ENCODE measurements at regions not wholly inside any gene's neighbourhood (a gene's known extent, or its start where the extent isn't known, plus 50 kb on each side); places are given as distances from the start of the nearest gene placed in this dataset.

GRCh38 chr2:111239107-111239506 is 118.4 kb downstream of the BCL2L11 start:
- H3K27ac ChIP-seq (ENCODE audit: low read depth in 1 of 2, low read length in 1 of 2) = no peak overlapping the region
- H3K4me1 ChIP-seq (ENCODE audit: control insufficient read depth in 5 of 5, insufficient read depth in 5 of 5, low read length in 5 of 5) = peaks cover 0 to 3% (median 0%) of the 10 kb centered on the region in 5 donors
- no peak overlapping the region for H3K9ac ChIP-seq (ENCODE audit: insufficient read depth in 1 of 2, low read length in 2 of 2)
- TF ChIP-seq, protein P1, sequence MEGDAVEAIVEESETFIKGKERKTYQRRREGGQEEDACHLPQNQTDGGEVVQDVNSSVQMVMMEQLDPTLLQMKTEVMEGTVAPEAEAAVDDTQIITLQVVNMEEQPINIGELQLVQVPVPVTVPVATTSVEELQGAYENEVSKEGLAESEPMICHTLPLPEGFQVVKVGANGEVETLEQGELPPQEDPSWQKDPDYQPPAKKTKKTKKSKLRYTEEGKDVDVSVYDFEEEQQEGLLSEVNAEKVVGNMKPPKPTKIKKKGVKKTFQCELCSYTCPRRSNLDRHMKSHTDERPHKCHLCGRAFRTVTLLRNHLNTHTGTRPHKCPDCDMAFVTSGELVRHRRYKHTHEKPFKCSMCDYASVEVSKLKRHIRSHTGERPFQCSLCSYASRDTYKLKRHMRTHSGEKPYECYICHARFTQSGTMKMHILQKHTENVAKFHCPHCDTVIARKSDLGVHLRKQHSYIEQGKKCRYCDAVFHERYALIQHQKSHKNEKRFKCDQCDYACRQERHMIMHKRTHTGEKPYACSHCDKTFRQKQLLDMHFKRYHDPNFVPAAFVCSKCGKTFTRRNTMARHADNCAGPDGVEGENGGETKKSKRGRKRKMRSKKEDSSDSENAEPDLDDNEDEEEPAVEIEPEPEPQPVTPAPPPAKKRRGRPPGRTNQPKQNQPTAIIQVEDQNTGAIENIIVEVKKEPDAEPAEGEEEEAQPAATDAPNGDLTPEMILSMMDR (IDR thresholded peaks at IDR 0.05; ENCODE audit: control extremely low read depth, extremely low read depth) = no peak
- WGBS, 2 donors = 89 to 91% methylated on average over 4 of the region's 4 CpGs
- H3K4me3 ChIP-seq = no peak overlapping the region
- no peak for DNase-seq
- H3K9me3 ChIP-seq (ENCODE audit: control insufficient read depth in 4 of 4, insufficient read depth in 3 of 4, low read length in 3 of 4) = no peaks in the 10 kb centered on the region
- no peaks in the 10 kb centered on the region for H3K36me3 ChIP-seq (ENCODE audit: control insufficient read depth in 4 of 4, insufficient read depth in 4 of 4, low read length in 4 of 4)
- ATAC-seq (ENCODE audit: insufficient read depth, low FRiP score) = no peak
- no peaks in the 10 kb centered on the region for H3K27me3 ChIP-seq (ENCODE audit: control insufficient read depth in 3 of 3, insufficient read depth in 3 of 3, low read length in 2 of 3)

GRCh38 chr2:111239581-111240249 is 119.0 kb downstream of the BCL2L11 start:
- Histone ChIP-seq H3K4me3 (no peak overlapping the region), H3K27me3 (ENCODE audit: control insufficient read depth in 3 of 3, insufficient read depth in 3 of 3, low read length in 2 of 3) (no peaks in the 10 kb centered on the region), H3K36me3 (ENCODE audit: control insufficient read depth in 4 of 4, insufficient read depth in 4 of 4, low read length in 4 of 4) (no peaks in the 10 kb centered on the region), H3K9ac (ENCODE audit: insufficient read depth in 1 of 2, low read length in 2 of 2) (no peak overlapping the region), H3K4me1 (ENCODE audit: control insufficient read depth in 5 of 5, insufficient read depth in 5 of 5, low read length in 5 of 5) (peaks cover 0 to 3% (median 0%) of the 10 kb centered on the region in 5 donors), H3K9me3 (ENCODE audit: control insufficient read depth in 4 of 4, insufficient read depth in 3 of 4, low read length in 3 of 4) (no peaks in the 10 kb centered on the region), H3K27ac (ENCODE audit: low read depth in 1 of 2, low read length in 1 of 2) (no peak overlapping the region)
- DNase-seq = no peak
- no peak for ATAC-seq (ENCODE audit: insufficient read depth, low FRiP score)
- TF ChIP-seq, protein P1 (IDR thresholded peaks at IDR 0.05; ENCODE audit: control extremely low read depth, extremely low read depth) = no peak
- 90 to 98% methylated on average over 3 of the region's 3 CpGs for WGBS, 2 donors

GRCh38 chr2:111243295-111243694 is 122.6 kb downstream of the BCL2L11 start:
- no peaks in the 10 kb centered on the region for H3K9me3 ChIP-seq (ENCODE audit: control insufficient read depth in 4 of 4, insufficient read depth in 3 of 4, low read length in 3 of 4)
- ATAC-seq (ENCODE audit: insufficient read depth, low FRiP score) (no peak), DNase-seq (no peak)
- no peak overlapping the region for H3K27ac ChIP-seq (ENCODE audit: low read depth in 1 of 2, low read length in 1 of 2)
- H3K36me3 ChIP-seq (ENCODE audit: control insufficient read depth in 4 of 4, insufficient read depth in 4 of 4, low read length in 4 of 4) = peaks cover 0 to 2% (median 0%) of the 10 kb centered on the region in 4 donors
- no peaks in the 10 kb centered on the region for H3K4me1 ChIP-seq (ENCODE audit: control insufficient read depth in 5 of 5, insufficient read depth in 5 of 5, low read length in 5 of 5)
- H3K4me3 ChIP-seq = no peak overlapping the region
- TF ChIP-seq, protein P1 (IDR thresholded peaks at IDR 0.05; ENCODE audit: control extremely low read depth, extremely low read depth) = no peak
- H3K9ac ChIP-seq (ENCODE audit: insufficient read depth in 1 of 2, low read length in 2 of 2) = no peak overlapping the region
- no peaks in the 10 kb centered on the region for H3K27me3 ChIP-seq (ENCODE audit: control insufficient read depth in 3 of 3, insufficient read depth in 3 of 3, low read length in 2 of 3)

GRCh38 chr2:111244864-111245263 is 124.2 kb downstream of the BCL2L11 start:
- no peak overlapping the region for H3K4me3 ChIP-seq
- 94 to 98% methylated on average over 3 of the region's 3 CpGs for WGBS, 2 donors
- no peak overlapping the region for H3K27ac ChIP-seq (ENCODE audit: low read depth in 1 of 2, low read length in 1 of 2)
- TF ChIP-seq, protein P1 (IDR thresholded peaks at IDR 0.05; ENCODE audit: control extremely low read depth, extremely low read depth) = no peak
- no peaks in the 10 kb centered on the region for H3K27me3 ChIP-seq (ENCODE audit: control insufficient read depth in 3 of 3, insufficient read depth in 3 of 3, low read length in 2 of 3)
- H3K4me1 ChIP-seq (ENCODE audit: control insufficient read depth in 5 of 5, insufficient read depth in 5 of 5, low read length in 5 of 5) = no peaks in the 10 kb centered on the region
- ATAC-seq (ENCODE audit: insufficient read depth, low FRiP score) = no peak
- no peaks in the 10 kb centered on the region for H3K9me3 ChIP-seq (ENCODE audit: control insufficient read depth in 4 of 4, insufficient read depth in 3 of 4, low read length in 3 of 4)
- peaks cover 0 to 2% (median 0%) of the 10 kb centered on the region in 4 donors for H3K36me3 ChIP-seq (ENCODE audit: control insufficient read depth in 4 of 4, insufficient read depth in 4 of 4, low read length in 4 of 4)
- no peak for DNase-seq
- no peak overlapping the region for H3K9ac ChIP-seq (ENCODE audit: insufficient read depth in 1 of 2, low read length in 2 of 2)

All from lung (tissue), 11 donors.